HG03175 (cell line): ENCODE measurements at regions not wholly inside any gene's neighbourhood (a gene's known extent, or its start where the extent isn't known, plus 50 kb on each side); places are given as distances from the start of the nearest gene placed in this dataset.

Experiments
- ATAC-seq: cut with Tn5 transposase; IDR thresholded peaks from one replicate; pipeline ENCODE4 v1.9.1; 2021; ENCODE audit warnings: mild to moderate bottlenecking, moderate library complexity; ENCODE audit not compliant: unreplicated experiment

GRCh38 chr4:36704289-36704688 lies 422.9 kb downstream of the DTHD1 start:
- no peak for ATAC-seq

- no peak for ATAC-seq
Measured at GRCh38 chr4:36709991-36710390, 428.6 kb downstream of the DTHD1 start.

- no peak for ATAC-seq
Measured at GRCh38 chr4:36712013-36712412, 430.6 kb downstream of the DTHD1 start.

GRCh38 chr4:36716874-36717273 lies 435.5 kb downstream of the DTHD1 start:
- no peak for ATAC-seq

DNA sequence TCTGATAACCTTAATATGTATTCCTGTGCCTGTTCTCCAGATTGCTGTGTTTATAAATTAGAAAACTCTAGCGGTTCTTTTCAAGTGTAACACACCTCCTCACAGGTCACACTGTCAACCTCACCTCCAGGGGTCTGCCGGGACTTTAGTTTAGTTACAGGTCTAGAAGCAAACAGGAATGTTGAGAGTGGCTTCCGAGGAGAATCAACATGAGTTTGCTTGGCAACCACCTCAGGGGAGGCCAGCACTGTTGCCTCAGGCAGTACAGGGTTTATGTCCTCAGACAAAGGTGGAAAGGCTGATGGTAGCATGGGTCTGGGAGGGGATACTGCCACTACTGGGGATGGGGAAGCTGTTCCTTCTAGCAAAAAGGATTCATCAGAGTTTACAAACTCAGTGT lies 438.0 kb downstream of the DTHD1 start:
- ATAC-seq: no peak

- no peak for ATAC-seq
Measured at GRCh38 chr4:36722986-36723385, 441.6 kb downstream of the DTHD1 start.

- ATAC-seq: no peak
Measured at GRCh38 chr4:36734334-36734733, 452.9 kb downstream of the DTHD1 start.

DNA sequence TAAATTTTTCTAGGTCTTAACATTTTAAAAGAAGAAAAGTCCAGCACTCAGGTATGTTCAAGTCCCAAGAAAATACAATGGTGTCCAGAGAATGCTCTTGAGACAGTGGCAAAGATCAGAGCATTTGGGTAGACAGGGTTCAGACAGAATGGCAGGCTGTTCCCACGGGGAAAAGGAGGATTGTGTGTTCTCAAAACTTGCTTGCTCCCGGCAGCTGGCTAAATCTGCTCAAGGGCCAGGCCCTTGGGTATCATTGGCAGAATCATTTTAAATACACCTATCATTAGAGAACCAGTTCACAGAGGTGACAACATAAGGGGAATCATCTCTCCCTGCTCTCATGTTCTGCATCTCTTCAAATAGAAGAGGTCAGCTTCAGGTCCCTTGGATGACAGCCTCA lies 456.3 kb downstream of the DTHD1 start:
- no peak for ATAC-seq

DNA sequence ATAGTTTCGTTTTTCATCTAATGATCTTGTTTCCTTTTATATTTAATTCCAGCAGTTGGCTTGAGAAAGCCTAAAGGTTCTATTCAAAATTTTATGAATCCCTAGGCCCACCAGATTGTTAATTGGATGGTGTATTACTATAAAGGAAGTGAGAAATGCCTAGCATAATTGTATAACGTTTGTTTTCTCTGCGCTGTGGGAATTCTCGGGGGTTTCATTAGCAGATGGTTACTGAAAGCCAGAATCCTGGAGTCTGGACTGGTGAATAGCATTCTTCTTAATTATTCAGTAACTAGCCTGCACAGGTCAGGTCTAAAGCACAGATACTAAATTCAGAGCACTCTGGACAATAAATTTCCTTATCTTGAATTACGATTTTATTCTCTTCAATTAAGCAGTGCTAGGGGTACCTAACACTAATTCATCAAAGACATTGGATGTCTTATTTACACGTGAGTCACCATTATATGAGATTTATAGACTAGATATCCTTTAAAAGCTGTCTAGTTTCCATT lies 459.4 kb downstream of the DTHD1 start:
- no peak for ATAC-seq

DNA sequence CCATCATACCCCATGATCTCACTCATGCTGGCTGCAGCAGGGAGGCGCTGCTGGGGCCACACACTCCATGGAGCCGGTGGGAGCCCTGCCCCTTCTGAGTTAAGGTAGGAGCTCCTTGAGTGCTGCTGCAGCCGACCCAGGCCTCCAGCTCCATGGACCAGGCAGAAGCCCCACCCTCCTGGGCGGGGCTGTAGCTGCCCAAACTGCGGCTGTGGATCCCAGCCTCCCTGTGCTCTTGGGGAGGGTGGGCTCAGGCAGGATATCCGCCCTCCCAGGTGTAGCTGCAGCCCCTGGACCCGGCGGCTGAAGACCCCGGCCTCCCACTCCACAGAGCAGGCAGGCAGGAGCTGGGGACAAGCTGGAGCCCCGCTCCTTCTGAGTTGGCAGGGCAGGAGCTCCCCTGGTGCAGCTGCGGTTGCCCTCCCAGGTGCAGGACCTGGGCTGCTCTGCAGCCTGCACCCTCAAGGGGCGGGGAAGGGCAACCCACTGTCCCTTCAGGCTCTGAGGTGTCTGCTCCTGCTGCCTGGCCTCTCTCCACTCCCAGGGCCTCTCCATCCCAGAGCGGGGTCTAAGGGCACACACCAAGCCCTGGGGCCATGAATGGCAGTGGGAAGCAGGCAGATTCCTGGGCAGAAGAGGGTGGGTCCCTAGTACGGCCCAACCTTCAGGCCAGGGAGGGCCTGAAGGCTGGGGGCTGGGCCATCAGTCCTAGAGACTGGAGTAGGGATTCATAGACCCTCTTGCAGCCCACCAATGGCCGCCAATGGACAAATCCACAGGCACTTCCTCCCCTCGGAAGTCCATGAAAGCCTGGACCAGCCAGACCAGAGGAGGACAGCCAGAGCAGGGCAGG lies 466.1 kb downstream of the DTHD1 start:
- no peak for ATAC-seq

GRCh38 chr4:36753048-36753447 lies 471.6 kb downstream of the DTHD1 start:
- ATAC-seq: no peak

GRCh38 chr4:36757580-36758311 lies 476.3 kb downstream of the DTHD1 start:
- no peak for ATAC-seq

- no peak for ATAC-seq
Measured at GRCh38 chr4:36758312-36759178, 477.1 kb downstream of the DTHD1 start.

- no peak for ATAC-seq
Measured at GRCh38 chr4:36761607-36762006, 480.2 kb downstream of the DTHD1 start.

GRCh38 chr4:36763814-36764213 lies 480.7 kb upstream of the NWD2 start:
- no peak for ATAC-seq

- ATAC-seq: no peak
Measured at GRCh38 chr4:36767596-36767995, 476.9 kb upstream of the NWD2 start.

- ATAC-seq: peak; percentile 39
Measured at GRCh38 chr4:36771411-36772153, 473.0 kb upstream of the NWD2 start.

DNA sequence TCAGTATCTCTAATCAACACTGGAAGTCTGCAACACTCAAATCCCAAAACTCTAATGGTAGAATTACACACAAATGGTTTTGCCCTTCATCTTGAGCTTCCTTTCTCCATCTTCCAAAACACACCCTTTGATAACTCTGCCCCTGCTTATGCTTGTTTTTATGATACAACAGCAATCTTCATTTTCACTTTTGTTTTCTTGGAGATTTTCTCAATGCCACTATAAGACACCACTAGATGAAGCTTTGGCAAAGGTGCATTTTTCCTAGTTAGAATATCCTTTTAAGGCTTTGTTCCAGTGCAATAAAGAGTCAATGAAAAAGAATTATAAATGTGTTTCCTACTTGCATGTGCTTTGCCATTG lies 472.4 kb upstream of the NWD2 start:
- ATAC-seq: peak; percentile 21

DNA sequence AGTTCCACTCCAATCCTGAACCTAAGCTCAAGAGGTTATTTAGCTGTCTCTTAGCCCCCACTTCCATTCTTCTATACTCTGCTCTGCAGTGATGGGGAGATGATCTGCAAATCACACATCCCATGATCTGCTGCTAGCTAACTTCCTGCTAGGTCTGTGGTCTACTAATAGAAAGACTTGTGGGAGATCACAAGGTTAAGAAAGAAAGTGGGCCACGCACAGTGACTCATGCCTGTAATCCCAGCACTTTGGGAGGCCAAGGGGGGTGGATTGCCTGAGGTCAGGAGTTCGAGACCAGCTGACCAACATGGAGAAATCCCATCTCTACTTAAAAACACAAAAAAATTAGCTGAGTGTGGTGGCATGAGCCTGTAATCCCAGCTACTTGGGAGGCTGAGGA lies 471.1 kb upstream of the NWD2 start:
- peak; percentile 46 for ATAC-seq

DNA sequence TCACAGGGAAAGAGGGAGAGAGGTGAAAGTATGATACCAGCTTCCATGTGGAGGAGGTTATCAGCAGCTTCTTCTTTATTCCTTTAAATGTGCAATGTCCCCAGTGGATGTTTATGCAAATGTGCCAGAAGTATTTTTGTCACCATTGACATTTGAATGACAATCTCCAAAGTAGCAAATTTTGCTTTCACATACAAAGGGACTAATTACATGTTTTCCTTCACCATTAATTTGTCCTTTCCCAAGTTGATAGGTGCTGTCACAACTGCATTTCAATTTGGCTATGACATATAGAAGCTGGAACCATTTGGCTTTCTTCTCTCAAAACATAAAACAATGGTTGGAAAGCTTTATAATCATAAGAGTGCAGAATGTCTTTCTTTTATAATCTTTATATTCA lies 469.0 kb upstream of the NWD2 start:
- no peak for ATAC-seq
